ENCODE measurements at regions not wholly inside any gene's neighbourhood (a gene's known extent, or its start where the extent isn't known, plus 50 kb on each side); places are given as distances from the start of the nearest gene placed in this dataset. TPM values are rescaled to one million over a fixed set of nuclear protein-coding genes. Genes with fewer than 3 reads are reported as not detected.
"Not testable (repeated sequence)": the region's sequence is repeated elsewhere in the genome, so short reads cannot be mapped to it uniquely, and the experiment has no call there.

GRCh38 chr13:27362064-27362751 is 62.2 kb upstream of the GTF3A start:
- TF ChIP-seq CTCF (IDR thresholded peaks at IDR 0.05; ENCODE audit: insufficient read depth, low read depth, low read length), result peak; percentile 92
- peak; percentile 78 for DNase-seq (ENCODE audit: low read depth)
- H3K4me3 ChIP-seq (ENCODE audit: low read depth, low read length), result peak overlapping the region; percentile 59

- DNase-seq (ENCODE audit: low read depth); H3K4me3 ChIP-seq (ENCODE audit: low read depth, low read length): not testable (repeated sequence)
These were observed 60.8 kb upstream of the GTF3A start for GRCh38 chr13:27363637-27364036.

- no peak overlapping the region for H3K4me3 ChIP-seq (ENCODE audit: low read depth, low read length)
- no peak for TF ChIP-seq CTCF (IDR thresholded peaks at IDR 0.05; ENCODE audit: insufficient read depth, low read depth, low read length)
- DNase-seq (ENCODE audit: low read depth), result no peak
These were observed 56.8 kb upstream of the GTF3A start for GRCh38 chr13:27367570-27367969.

GRCh38 chr13:27370305-27370872 is 54.0 kb upstream of the GTF3A start:
- no peak overlapping the region for H3K4me3 ChIP-seq (ENCODE audit: low read depth, low read length)
- no peak for TF ChIP-seq CTCF (IDR thresholded peaks at IDR 0.05; ENCODE audit: insufficient read depth, low read depth, low read length)
- no peak for DNase-seq (ENCODE audit: low read depth)

- no peak for TF ChIP-seq CTCF (IDR thresholded peaks at IDR 0.05; ENCODE audit: insufficient read depth, low read depth, low read length)
- no peak for DNase-seq (ENCODE audit: low read depth)
- no peak overlapping the region for H3K4me3 ChIP-seq (ENCODE audit: low read depth, low read length)
These were observed 52.5 kb upstream of the GTF3A start for GRCh38 chr13:27371932-27372331.

GRCh38 chr13:27372896-27373295 is 51.5 kb upstream of the GTF3A start:
- DNase-seq (ENCODE audit: low read depth), result no peak
- no peak overlapping the region for H3K4me3 ChIP-seq (ENCODE audit: low read depth, low read length)
- TF ChIP-seq CTCF (IDR thresholded peaks at IDR 0.05; ENCODE audit: insufficient read depth, low read depth, low read length), result no peak

GRCh38 chr13:27374126-27374613 is 50.2 kb upstream of the GTF3A start:
- DNase-seq (ENCODE audit: low read depth), result no peak
- no peak for TF ChIP-seq CTCF (IDR thresholded peaks at IDR 0.05; ENCODE audit: insufficient read depth, low read depth, low read length)
- no peak overlapping the region for H3K4me3 ChIP-seq (ENCODE audit: low read depth, low read length)

Small RNA genes lying in the stretch of these regions (small RNA-seq; reads per million reads assigned to genes)
- gene RNU6-70P, result not detected
